ENCODE measurements at regions not wholly inside any gene's neighbourhood (a gene's known extent, or its start where the extent isn't known, plus 50 kb on each side); places are given as distances from the start of the nearest gene placed in this dataset.

DNA sequence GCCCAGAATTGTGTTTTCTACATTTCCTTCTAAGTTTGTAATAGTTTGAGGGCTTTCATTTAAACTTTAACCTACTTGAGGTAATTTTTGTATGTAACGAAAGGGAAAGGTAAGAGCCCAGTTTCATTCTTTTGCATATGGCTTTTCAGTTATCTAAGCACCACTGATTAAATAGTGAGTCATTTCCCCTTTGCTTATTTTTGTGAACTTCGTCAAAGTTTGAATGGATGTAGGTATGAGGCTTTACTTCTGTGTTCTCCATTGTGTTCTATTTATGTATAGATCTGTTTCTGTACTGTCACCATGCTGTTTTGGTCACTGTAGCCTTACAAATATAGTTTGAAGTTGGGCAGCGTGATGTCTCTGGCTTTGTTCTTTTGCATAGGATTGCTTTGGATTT, 944.8 kb upstream of the CNTNAP5 start:
- DNase-seq = peak in 1 of 3 donors; percentile 9

DNA sequence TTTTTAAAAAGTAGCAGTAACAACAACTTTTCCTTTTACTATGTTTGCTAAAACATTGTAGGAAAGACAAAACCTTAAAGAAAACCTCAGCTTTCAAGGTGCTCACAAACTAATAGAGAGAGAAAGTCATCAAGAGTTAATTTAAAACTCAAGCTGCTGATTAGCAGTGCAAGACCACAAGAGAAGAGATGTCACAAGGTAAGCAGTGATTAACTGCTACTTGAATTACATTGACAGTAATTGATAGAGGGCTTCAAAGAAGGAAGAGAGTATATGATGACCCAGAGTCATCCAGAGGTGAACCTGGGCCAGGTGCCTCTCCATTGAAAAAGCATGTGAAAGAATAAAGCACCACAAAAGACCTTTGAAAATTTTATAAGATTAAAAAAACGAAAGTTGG, 939.6 kb upstream of the CNTNAP5 start:
- no peak for DNase-seq

DNA sequence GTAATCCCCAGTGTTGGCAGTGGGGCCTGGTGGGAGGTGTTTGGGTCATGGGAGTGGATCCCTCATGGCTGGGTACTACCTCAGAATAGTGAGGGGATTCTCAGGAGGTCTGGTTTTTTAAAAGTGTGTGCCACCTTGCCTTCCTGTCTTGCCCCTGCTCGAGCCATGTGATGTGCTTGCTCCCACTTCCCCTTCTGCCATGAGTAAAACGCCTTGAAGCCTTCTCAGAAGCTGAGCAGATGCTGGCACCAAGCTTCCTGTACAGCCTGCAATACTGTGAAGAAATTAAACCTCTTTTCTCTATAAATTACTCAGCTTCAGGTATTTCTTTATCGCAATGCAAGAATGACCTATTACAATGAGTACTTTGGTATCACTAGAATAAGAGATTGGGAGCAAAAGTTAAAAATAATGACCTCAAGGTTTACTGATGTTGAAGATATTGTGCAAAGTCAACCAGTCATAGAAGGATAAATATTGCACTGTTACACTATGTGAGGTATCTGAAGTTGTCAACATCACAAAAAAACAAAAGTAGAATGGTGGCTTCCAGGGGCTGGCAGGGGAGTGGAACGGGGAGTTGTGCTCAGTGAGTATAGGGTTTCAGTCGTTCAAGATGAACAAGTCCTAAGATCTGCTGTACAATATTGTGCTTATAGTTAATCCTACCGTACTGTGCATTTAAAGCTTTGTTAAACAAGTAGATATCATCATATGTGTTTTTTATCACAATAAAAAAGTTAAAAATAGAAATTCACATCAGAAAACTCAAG, 938.3 kb upstream of the CNTNAP5 start:
- no peak for DNase-seq

DNA sequence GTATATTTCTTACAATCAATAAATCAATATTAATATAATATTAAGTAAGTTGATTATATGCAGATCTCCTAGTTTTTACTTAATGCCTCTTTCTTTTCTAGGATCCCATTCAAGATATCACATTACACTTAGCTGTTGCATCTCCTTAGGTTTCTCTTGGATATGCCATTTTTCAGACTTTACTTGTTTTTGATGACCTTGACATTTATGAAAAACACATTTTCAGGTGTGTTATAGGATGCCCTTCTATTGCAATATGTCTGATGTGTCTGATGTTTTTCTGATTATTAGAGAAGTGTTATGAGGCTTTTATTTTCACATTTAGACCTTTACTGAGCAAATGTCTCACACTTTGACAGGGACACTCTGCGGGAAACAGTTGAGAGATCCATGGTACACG, 933.6 kb upstream of the CNTNAP5 start:
- no peak for DNase-seq

DNA sequence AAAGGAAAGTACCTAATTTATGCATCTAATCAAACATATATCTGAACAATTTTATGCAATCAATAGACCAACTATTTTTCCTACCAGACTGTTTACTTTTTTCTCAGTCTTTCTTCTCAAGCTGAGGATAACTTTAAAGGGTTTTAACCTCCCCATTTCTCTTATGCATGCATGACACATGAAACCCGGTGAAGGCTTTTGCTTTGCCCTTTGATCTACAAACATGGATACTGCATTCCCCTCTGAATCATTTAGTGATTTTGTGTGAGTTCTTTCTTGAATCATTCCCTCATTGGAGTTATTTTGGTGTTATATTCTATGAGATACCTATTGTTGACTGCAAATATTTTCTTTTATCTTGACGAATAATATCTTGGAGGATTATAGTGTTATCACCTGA, 931.9 kb upstream of the CNTNAP5 start:
- no peak for DNase-seq

DNA sequence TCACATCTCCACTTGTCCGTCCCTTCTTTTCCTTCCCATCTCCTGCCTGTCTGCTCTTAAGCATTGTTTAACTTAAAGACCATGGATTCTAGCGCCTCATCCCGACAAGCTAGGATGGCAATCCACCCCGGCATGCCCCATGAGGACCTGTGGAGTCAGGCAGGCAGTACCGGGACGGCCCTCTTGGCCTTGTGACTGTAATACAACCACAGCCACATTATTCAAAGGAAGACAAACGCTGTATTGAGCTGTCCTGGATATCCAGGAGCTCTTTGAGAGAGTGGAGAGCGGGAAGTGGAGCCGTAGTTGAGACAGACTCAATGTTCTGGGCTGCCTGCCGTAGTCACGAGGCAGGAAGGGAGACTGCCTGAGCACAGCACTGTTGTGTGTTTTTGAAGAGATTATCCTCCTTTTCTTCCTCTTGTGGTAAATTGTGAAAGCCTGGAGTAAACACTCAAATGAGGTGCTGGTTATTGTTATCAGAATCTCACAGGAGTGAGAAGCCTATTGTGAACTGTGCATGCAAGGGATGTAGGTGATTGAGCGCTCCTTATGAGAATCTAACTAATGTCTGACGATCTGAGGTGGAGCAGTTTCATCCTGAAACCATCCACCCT, 929.8 kb upstream of the CNTNAP5 start:
- DNase-seq = no peak

DNA sequence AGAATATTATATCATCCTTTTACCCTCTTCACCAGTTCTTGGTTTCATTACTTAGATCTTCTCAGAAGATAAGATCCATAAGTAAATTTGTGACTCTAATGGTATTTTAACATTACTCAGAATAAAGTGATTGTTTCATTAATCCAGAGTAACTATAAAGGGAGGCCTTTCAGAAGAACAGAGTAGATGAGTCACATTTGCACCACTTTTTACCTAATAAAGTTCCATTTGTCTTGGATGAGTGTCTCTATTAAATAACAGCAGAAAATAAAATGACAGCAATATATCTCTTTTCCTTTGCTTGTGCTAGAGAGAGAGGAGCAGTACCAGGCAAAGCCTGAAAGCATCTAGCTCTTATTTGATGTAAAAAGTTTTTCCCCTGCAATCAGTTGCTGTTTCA, 926.5 kb upstream of the CNTNAP5 start:
- DNase-seq = no peak

DNA sequence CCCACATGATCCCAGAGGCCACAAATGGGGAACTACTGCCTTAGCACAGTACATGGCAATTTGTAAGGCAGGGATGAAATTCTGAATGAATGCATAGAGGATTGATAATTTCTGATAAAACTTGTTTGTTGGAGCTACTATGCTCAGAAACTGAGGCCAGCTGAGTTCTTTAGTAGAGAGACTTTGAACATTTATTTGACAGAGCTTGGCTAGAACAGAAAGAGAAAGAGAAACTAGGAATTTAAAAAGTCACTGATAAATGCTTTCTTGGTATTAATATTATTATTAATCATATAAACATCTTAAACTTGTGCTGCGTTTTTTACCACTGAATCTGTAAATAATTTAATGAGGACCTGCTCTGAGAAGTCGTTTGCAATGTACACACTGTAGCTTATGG, 923.7 kb upstream of the CNTNAP5 start:
- peak in 1 of 3 donors; percentile 15 for DNase-seq

DNA sequence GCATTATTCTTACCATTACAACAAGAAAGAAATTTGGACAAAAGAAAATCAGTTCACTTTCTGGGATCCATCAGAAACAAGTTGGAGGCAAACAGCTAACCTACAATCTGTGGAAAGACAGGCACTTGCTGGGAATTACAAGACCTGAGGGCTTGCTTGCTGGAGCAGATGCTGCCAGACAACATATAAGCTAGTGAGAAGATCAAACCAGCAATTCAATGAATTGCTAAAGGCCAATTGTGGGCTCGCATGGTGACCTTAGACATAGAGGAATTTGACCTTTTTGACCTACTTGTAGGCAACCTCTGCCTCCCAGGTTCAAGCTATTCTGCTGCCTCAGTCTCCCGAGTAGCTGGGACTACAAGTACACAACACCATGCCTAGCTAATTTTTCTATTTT, 921.2 kb upstream of the CNTNAP5 start:
- no peak for DNase-seq

DNA sequence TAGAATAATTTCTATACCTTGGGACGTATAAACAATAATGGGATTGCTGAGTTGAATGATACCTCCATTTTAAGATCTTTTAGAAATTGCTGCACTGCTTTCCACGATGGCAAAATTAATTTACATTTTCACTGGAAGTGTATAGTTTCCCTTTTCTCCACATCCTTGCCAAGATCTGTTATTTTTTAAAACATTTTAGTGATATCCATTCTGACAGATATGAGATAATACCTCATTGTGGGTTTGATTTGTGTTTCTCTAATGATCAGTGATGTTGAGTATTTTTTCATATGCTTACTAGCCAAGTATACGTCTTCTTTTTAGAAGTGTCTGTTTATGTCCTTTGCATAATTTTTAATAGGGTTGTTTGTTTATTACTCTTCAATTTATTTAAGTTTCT, 908.5 kb upstream of the CNTNAP5 start:
- DNase-seq = no peak

DNA sequence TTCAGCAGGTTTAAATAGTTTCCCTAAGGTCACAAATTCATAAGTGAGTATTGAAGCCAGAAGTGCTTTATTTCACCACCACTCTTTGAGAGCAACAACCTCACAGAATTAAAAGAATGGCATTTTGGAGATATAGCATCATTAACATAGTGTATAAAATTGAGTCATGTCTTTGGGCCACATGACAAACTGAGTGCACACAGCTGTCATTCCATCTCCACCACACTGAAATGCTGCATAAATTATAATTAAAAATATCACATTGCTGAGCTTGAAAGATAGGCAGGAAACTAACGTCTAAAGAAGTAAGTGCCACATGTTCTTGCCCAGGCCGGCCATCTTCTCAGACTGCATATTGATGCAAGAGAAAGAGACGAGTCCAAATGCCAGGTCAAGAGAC, 897.9 kb upstream of the CNTNAP5 start:
- no peak for DNase-seq

DNA sequence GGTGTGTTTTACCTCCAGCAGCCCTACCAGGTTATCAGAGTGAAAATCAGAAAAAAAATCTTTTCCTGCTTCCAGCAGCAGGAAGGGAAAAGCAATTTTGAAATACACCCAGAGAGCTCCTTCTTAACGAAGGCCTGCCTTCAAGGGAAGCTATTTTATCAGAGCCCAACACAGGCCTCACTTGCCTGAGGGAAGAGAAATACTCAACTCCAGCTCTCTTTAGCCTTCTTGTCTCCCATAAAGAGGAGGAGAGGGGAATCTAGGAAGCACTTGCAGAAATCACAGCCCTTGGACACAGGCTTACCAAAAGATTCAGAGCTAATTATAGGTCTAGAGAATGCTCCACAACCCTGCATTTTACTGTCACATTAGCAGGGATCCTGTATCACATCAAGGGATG, 896.1 kb upstream of the CNTNAP5 start:
- DNase-seq = no peak

DNA sequence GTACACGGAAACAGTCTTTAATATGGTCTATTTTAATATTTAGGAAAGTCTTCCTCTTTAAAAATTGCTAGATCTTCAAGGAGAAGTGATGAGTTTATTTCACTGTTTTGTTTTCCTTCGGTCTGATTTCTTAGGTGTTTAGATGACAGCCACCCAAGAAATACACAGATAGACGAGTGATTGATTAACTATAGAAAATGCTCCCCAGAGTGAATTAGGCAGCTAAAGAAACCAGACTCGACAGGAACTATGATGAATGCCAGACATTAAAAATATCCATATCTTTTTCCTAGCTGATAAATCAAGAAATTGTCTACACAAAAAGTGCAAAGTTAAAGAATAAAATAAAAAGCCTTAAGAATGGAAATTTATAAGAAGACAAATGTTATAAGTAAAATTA, 888.7 kb upstream of the CNTNAP5 start:
- DNase-seq = no peak

DNA sequence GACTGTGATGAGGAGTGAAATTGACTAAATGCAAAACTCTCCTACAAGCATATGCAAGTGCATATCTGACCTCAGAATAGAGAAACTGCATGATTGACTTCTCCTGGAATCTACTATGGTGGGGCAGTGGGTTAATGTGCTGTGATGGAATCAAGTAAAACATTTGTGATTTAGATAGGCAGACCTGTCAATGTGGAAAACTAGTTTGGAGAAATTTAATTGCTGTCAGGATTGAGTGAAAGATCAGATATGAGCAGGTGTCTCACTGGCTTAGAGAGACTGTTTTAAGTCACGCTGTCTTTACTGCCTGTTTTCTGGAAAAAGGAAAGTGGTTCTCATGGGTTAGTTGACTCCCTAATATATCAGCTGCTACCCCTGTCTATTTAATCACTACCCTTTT, 881.0 kb upstream of the CNTNAP5 start:
- DNase-seq = no peak

DNA sequence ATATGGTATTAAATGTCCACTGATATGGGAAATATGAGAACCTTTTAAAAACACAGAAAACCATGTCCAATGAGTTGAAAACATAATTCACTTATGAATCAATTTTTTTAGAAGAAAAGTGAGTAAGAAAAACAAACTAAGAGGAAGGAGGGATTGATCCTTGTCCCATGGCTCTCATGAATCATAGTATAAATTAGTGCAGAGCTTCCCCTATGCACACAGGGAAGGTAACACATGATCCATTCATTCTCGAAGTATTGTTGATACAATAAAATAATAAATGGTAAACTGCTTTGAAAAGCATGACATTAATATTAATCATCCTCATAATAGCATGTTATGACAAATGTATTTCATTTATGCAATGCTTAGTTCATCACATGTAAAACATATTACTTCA, 872.0 kb upstream of the CNTNAP5 start:
- no peak for DNase-seq

DNA sequence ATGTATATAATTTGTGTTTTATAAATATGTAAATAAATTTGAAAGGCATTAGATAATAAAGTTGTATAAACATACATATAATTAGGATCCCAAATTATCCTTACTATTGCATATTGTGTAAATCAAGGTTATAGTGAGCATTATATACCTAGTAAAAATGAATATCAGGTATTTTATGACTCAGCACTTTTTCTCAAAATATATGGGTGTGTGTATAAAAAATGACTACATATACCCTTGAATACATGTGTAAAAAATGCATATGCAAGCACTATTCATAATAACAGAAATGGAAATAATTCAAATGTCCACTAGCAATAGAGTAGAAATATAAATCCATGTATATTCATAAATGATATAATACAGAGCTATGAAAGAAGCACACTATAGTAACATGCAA, 870.9 kb upstream of the CNTNAP5 start:
- no peak for DNase-seq

DNA sequence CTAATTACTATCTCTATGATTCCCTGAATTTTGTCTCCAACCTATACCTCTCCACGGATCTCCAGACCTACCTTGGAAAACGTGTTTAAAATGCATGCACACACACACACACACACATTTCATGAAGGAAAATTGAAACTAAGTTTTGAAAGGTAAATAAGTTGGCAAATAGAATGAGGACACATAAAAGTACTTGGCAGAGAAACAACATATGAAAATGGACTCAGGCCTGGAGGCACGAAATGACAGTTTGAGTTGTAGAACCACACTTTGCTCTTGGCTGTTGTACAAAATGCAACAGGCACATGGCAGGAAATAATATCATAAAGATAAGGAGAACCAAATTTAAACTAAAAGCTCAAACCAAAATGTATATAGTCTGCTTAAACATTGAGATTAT, 868.1 kb upstream of the CNTNAP5 start:
- no peak for DNase-seq

DNA sequence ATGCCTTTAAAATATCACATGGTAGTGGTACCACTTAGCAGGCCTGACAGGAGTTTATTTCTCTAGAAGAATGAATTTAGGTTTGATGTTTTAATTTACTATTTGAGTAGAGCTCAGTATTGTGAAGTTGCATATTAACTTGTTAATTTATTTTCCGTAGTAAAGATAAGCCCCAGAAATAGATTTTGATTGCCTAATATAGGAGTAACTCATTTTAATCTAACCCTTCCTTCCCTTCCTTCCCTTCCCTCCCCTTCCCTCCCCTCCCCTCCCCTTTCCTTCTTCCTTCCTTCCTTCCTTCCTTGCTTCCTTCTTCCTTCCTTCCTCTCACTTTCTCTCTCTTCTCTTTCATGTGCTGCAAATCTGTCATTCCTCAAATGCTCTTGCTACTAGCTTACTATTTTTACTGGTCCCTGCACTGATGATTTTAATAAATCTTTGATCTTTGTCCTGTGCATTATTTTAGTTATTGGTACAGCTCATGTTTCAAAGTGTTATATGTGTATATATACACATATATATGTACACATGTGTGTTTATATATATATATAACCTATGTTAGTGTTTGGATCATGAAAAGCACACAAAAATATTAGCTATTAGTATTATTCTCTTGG, 862.6 kb upstream of the CNTNAP5 start:
- no peak for DNase-seq

DNA sequence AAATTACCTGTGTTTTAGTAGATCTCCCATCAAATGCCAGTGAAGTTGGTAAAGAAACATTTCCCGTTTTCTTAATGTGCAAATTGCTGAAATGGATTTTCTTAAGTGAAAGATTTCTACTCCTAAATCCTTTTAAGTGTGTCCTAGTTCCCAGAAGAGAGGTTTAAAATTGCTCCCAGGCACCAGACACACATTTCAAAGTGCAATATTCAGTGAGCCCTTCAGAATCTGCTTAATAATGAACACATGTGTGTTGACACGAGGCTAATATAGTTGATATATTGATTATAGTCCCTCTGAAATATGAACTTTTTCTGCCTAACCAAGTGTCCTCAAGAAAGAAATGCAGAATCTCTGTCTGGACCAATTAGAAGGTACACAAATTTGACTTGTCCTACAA, 861.7 kb upstream of the CNTNAP5 start:
- no peak for DNase-seq

DNA sequence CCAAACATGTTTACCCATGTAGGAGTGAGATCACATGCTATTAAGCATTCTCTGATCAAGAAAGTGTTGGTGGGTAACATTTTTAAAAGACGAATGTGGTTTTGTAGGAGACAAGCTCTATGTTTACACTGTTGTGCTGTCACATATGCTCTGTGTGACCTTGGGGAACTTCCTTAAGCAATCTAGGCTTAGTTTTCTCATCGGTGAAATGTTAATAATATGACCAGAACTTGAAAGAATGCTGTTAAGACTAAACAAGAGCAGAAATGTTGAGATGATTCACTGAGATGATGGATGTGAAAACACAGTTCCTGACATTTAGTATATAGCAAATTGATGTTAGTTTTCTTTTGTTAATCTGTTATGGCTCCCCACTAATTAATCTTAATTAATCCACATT, 860.9 kb upstream of the CNTNAP5 start:
- no peak for DNase-seq

DNA sequence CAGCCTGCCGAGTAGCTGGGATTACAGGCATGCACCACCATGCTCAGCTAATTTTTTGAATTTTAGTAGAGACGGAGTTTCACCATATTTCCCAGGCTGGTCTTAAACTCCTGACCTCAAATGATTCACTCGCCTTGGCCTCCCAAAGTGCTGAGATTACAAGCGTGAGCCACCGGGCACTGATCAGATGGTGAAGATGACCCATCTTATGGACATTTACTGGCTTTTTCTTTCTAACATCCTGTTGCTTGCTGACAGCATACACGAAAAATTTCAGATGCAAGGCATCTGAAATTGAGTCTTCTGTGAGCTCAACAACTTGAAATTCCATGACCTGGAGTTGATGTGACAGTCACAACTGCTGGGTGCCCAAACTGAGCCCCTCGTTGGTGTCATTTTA, 859.5 kb upstream of the CNTNAP5 start:
- DNase-seq = no peak

DNA sequence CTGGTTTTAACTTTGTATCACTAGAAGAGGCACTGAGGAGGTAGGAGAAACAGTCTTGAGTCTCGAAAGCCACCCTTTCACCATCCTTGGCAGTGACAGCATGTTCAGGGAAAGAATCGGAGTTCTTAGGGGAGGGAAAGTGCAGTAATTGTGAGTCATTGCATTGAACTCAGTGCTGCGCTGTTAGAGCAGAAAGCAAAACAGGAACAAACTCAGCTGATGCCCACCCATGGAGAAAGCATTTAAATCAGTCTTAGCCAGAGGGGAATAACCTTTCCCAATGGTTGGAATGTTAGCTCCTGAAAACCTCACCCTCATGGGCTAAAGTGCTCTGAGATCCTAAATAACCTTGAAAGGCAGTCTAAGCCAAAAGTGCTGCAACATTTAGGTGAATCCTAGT, 845.6 kb upstream of the CNTNAP5 start:
- DNase-seq = no peak

DNA sequence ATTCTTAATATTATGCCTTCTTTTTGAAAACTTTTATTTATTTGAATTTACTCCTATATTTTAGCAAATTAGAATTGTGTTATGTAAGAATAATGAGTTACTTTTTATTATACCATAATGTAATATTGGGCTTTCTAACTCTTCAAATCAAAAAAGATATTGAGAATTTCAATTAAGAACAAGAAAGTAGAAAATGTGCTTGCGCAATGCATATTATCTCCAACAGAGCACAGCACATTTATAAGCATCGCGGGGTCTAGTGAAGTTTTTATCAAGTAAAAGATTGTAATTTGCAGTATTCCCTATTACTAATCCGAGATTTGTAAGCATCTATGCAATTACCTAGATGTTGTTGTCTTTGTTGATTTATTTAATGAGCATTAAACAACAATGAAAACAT, 829.1 kb upstream of the CNTNAP5 start:
- DNase-seq = no peak

DNA sequence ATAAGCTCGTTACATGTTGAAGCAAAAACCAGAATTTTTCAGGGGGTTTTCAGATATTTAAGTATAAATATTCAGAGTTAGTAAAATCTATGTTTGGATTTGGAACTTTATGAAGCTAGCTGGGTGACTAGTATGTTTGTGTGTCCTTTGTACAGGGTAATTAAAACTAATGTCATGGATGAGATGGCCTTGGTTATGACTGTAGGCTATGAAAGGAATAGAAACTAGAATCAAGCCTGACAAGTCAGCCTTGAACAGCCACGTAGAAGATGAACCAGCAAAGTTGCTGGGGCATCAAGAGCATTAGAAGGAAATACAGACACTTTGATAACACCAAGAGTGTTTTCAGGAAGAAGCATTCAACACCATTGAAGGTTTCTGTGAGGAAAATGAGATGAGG, 825.1 kb upstream of the CNTNAP5 start:
- no peak for DNase-seq

DNA sequence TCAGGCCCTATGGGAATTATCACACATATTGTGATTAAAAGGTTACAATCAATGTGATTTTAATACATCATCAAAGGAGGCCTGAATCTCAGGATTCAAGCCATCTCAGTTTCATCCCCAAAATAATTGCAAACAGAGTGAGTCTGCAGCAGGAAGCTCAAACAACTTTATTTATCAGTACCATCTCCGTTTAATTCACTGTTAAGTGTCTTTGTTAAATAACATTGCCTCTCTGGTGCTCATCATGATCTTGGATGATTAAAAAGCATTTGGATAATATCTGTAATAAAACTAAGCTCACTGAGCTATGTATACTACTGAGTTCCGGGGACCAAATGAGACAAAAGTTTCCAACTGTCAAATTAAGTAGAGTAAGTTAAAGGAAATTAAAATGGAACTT, 817.8 kb upstream of the CNTNAP5 start:
- no peak for DNase-seq
